ENCODE measurements at regions not wholly inside any gene's neighbourhood (a gene's known extent, or its start where the extent isn't known, plus 50 kb on each side); places are given as distances from the start of the nearest gene placed in this dataset.

GRCh38 chr1:110736900-110737605 lies 62.3 kb upstream of the KCNA3 start:
- TF ChIP-seq CTCF (IDR thresholded peaks at IDR 0.05): no peak
- intact Hi-C loops (cut with DNase I): no loop called here
- no peak for DNase-seq (ENCODE audit: low spot score in 2 of 2)

GRCh38 chr1:110734133-110734680 lies 59.5 kb upstream of the KCNA3 start:
- Histone ChIP-seq H3K4me1 (no peaks in the 10 kb centered on the region), H3K27ac (no peak overlapping the region), H3K36me3 (no peaks in the 10 kb centered on the region), H3K27me3 (no peaks in the 10 kb centered on the region), H3K4me3 (no peak overlapping the region), H3K9me3 (no peaks in the 10 kb centered on the region)
- TF ChIP-seq CTCF (IDR thresholded peaks at IDR 0.05): no peak
- no peak for DNase-seq (ENCODE audit: low spot score in 2 of 2)
- intact Hi-C loops (cut with DNase I): no loop called here

More at GRCh38 chr1:110736900-110737605, 62.3 kb upstream of the KCNA3 start:
- Histone ChIP-seq H3K4me1 (no peaks in the 10 kb centered on the region), H3K9me3 (no peaks in the 10 kb centered on the region), H3K4me3 (no peak overlapping the region), H3K27ac (no peak overlapping the region), H3K27me3 (no peaks in the 10 kb centered on the region), H3K36me3 (no peaks in the 10 kb centered on the region)

- TF ChIP-seq CTCF (IDR thresholded peaks at IDR 0.05): no peak
- Histone ChIP-seq H3K27ac (no peak overlapping the region), H3K27me3 (no peaks in the 10 kb centered on the region), H3K36me3 (no peaks in the 10 kb centered on the region), H3K4me1 (no peaks in the 10 kb centered on the region), H3K4me3 (no peak overlapping the region), H3K9me3 (no peaks in the 10 kb centered on the region)
- intact Hi-C loops (cut with DNase I): no loop called here
- no peak for DNase-seq (ENCODE audit: low spot score in 2 of 2)
These were observed 56.8 kb upstream of the KCNA3 start for GRCh38 chr1:110731529-110731928.

GRCh38 chr1:110728388-110729001 lies 53.8 kb upstream of the KCNA3 start:
- no peak for TF ChIP-seq CTCF (IDR thresholded peaks at IDR 0.05)
- Histone ChIP-seq H3K9me3 (no peaks in the 10 kb centered on the region), H3K27ac (no peak overlapping the region), H3K36me3 (no peaks in the 10 kb centered on the region), H3K4me1 (no peaks in the 10 kb centered on the region), H3K27me3 (no peaks in the 10 kb centered on the region), H3K4me3 (no peak overlapping the region)
- no peak for DNase-seq (ENCODE audit: low spot score in 2 of 2)
- intact Hi-C loops (cut with DNase I): no loop called here

- Histone ChIP-seq H3K9me3 (no peaks in the 10 kb centered on the region), H3K4me1 (no peaks in the 10 kb centered on the region), H3K27me3 (no peaks in the 10 kb centered on the region), H3K27ac (no peak overlapping the region), H3K36me3 (no peaks in the 10 kb centered on the region), H3K4me3 (no peak overlapping the region)
- no peak for DNase-seq (ENCODE audit: low spot score in 2 of 2)
- no peak for TF ChIP-seq CTCF (IDR thresholded peaks at IDR 0.05)
- intact Hi-C loops (cut with DNase I): no loop called here
These were observed 52.5 kb upstream of the KCNA3 start for GRCh38 chr1:110727246-110727645.

Measured in ascending aorta (tissue), 2 donors.